Panc1 (cell line): ENCODE measurements at regions not wholly inside any gene's neighbourhood (a gene's known extent, or its start where the extent isn't known, plus 50 kb on each side); places are given as distances from the start of the nearest gene placed in this dataset.

Experiments
- CTCF ChIP-seq: fragments of 450-650 bp; IDR thresholded peaks from 2 replicates; pipeline ENCODE4 v1.5.1; 2017; ENCODE audit warnings: mild to moderate bottlenecking
- POLR2AphosphoS5 ChIP-seq: IDR thresholded peaks from 2 replicates; pipeline ENCODE4 v1.6.1; 2012; ENCODE audit warnings: mild to moderate bottlenecking, low read depth, low read length, moderate library complexity

- TF ChIP-seq POLR2AphosphoS5 (no peak), CTCF (no peak)
Measured at GRCh38 chr7:61576-62360, 130.6 kb upstream of the FAM20C start.
